Upper lobe of right lung (tissue), 1 donor: ENCODE measurements at regions not wholly inside any gene's neighbourhood (a gene's known extent, or its start where the extent isn't known, plus 50 kb on each side); places are given as distances from the start of the nearest gene placed in this dataset.
A peak's percentile ranks its signal among the peaks of the same experiment; 100 is the strongest.

Experiments
- ATAC-seq: fragments of 200-7000 bp; cut with Tn5 transposase; one replicate; pipeline ENCODE4 v1.9.1; 2020; ENCODE audit warnings: mild to moderate bottlenecking, moderate library complexity
- DNase-seq: peaks from one replicate; pipeline ENCODE4 v3.0.0-alpha.2; 2020
- H3K27ac ChIP-seq: fragments of 200-600 bp; one replicate; pipeline ENCODE4 v1.8.0; 2022
- H3K27me3 ChIP-seq: fragments of 200-600 bp; one replicate; pipeline ENCODE4 v1.8.0; 2022; ENCODE audit warnings: mild to moderate bottlenecking
- H3K36me3 ChIP-seq: fragments of 200-600 bp; one replicate; pipeline ENCODE4 v1.8.0; 2022
- H3K4me1 ChIP-seq: fragments of 200-600 bp; one replicate; pipeline ENCODE4 v1.8.0; 2022
- H3K4me3 ChIP-seq: fragments of 200-600 bp; one replicate; pipeline ENCODE4 v1.8.0; 2022; ENCODE audit warnings: mild to moderate bottlenecking
- H3K9me3 ChIP-seq: fragments of 200-600 bp; one replicate; pipeline ENCODE4 v1.8.0; 2022
- intact Hi-C: fragments of 100-400 bp; cut with DNase I; formaldehyde crosslinking; loops from one replicate; pipeline ENCODE4 v1.11.0; 2022
- TF ChIP-seq, protein P1 (sequence below): fragments of 200-600 bp; IDR thresholded peaks from one replicate; pipeline ENCODE4 v1.8.0; 2022; ENCODE audit warnings: antibody characterized with exemption
- donor health status: DM: no; HTN: yes; CAD: no; lungs with severe emphysema.

DNA sequence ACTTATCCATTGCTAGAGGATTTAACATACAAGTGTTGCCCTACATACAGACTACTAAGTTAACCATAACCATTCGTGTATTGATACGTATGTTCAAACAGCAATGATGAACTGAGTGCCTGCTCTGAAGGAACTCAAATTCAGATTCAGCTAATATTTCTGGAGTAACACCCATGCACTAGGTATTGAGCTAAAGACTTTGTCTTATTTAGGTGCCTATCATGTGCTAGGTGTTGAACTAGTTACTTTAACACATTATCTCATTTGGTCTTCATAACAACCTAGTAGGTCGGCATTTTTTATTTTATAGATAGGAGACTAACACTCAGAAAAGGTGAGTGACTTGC lies 160.0 kb downstream of the LTN1 start:
- no peaks in the 10 kb centered on the region for H3K27me3 ChIP-seq
- ATAC-seq (no peak), DNase-seq (no peak)
- H3K9me3 ChIP-seq, result no peaks in the 10 kb centered on the region
- no peaks in the 10 kb centered on the region for H3K4me1 ChIP-seq
- no peak overlapping the region for H3K27ac ChIP-seq
- H3K4me3 ChIP-seq, result no peak overlapping the region
- no peaks in the 10 kb centered on the region for H3K36me3 ChIP-seq
- TF ChIP-seq, protein P1, sequence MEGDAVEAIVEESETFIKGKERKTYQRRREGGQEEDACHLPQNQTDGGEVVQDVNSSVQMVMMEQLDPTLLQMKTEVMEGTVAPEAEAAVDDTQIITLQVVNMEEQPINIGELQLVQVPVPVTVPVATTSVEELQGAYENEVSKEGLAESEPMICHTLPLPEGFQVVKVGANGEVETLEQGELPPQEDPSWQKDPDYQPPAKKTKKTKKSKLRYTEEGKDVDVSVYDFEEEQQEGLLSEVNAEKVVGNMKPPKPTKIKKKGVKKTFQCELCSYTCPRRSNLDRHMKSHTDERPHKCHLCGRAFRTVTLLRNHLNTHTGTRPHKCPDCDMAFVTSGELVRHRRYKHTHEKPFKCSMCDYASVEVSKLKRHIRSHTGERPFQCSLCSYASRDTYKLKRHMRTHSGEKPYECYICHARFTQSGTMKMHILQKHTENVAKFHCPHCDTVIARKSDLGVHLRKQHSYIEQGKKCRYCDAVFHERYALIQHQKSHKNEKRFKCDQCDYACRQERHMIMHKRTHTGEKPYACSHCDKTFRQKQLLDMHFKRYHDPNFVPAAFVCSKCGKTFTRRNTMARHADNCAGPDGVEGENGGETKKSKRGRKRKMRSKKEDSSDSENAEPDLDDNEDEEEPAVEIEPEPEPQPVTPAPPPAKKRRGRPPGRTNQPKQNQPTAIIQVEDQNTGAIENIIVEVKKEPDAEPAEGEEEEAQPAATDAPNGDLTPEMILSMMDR, result no peak
- intact Hi-C loops, result no loop called here

DNA sequence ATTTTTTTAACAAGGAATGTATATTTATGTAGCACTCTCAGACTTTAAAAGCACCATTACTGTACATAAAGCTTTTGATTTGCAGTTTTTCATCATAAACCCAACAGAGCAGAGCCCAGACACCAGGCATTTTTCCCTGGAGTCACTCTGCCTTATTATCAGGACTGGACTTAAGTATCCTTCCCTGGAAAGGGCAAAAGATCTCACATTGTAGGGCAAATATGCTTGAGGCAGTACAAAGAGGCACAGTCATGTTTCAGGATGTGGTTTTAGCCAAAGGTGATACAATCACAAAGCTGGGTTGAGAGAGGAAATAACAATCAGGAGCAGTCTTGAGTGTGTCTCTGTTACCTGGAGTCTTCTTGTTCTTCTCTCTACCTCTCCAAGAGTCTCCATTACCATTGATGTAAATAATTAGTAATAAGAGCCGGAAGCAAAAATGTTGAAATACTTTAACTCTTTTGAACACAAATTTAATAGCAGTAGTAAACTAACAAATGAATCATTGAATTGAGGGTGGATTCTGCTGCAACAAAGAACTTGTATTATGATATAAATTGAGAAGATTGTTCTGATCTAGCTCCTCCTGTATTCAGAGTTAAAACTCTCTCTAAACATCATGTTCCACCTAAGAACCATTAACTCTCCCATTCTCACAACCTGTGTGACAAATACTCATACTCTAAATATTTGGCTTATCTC lies 160.5 kb downstream of the LTN1 start:
- no peak overlapping the region for H3K4me3 ChIP-seq
- H3K36me3 ChIP-seq, result no peaks in the 10 kb centered on the region
- no peak for DNase-seq
- intact Hi-C loops, result no loop called here
- no peaks in the 10 kb centered on the region for H3K4me1 ChIP-seq
- no peaks in the 10 kb centered on the region for H3K9me3 ChIP-seq
- no peaks in the 10 kb centered on the region for H3K27me3 ChIP-seq
- no peak overlapping the region for H3K27ac ChIP-seq
- TF ChIP-seq, protein P1, result no peak
- peak; percentile 20 for ATAC-seq

DNA sequence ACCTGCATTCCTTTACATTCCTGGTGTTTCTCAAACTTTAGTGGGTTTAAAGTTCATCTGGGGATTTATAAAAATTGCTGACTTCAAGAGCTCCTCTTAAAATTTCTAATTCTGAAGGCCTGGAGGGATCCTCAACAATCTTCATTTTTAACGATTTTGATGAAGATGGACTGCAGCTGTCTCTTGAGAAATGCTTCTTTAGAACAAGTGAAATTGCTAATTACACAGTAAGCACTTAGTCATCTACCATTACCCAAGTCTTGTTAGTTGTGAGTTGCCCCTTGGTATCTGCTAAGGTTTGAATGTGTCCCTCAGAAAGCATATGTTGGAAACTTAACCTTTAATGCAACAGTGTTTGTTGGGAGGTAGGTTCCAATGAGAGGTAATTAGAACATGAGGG lies 163.7 kb downstream of the LTN1 start:
- no peak for DNase-seq
- intact Hi-C loops, result no loop called here
- Histone ChIP-seq H3K4me1 (no peaks in the 10 kb centered on the region), H3K4me3 (no peak overlapping the region), H3K27me3 (no peaks in the 10 kb centered on the region), H3K9me3 (no peaks in the 10 kb centered on the region), H3K36me3 (no peaks in the 10 kb centered on the region), H3K27ac (no peak overlapping the region)
- ATAC-seq, result no peak
- TF ChIP-seq, protein P1, result no peak

DNA sequence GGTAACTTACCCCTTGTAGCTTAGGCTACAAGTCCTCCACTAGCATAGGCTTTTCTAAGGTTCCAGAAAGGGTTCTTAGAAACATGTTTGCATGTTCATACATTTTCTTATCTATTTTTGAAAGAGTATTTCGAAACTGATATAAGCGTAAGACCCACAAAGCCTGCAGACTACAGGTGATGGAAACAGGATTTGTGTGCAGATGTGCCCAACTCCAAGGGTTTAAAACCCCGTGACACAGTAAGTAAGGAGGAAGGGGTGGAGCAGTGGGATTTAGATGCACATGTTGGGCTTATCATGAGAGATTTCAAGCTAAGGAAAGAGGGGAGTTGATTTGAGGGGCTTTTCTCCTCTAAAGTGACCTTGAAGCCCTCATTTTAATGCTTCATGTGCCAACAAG lies 164.7 kb downstream of the LTN1 start:
- DNase-seq, result no peak
- intact Hi-C loops, result no loop called here
- TF ChIP-seq, protein P1, result no peak

DNA sequence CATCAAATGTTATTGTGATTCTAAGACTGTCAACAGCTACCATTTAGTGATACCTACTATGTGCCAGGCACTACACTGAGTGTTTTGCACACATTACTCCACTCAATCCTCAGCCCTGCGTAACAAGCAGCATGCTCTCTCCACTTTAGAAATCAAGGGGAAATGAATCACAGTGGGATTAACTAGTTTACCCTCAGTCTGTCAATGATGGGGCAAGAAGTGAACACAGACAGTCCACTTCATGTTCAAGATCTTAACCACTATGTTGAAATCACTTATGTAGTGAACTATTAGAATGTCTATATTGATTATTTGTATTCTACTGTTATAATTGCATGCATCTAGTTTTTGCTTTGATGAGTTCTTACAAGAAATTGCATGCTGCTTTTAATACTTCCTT lies 165.3 kb downstream of the LTN1 start:
- Histone ChIP-seq H3K27ac (no peak overlapping the region), H3K36me3 (no peaks in the 10 kb centered on the region), H3K4me1 (peaks cover 3% of the 10 kb centered on the region), H3K27me3 (no peaks in the 10 kb centered on the region), H3K9me3 (no peaks in the 10 kb centered on the region), H3K4me3 (no peak overlapping the region)
- ATAC-seq (no peak), DNase-seq (no peak)
- TF ChIP-seq, protein P1, result no peak
- intact Hi-C loops, result no loop called here

More for the DNA sequence above, 164.7 kb downstream of the LTN1 start:
- Histone ChIP-seq H3K4me3 (no peak overlapping the region), H3K4me1 (no peaks in the 10 kb centered on the region), H3K36me3 (no peaks in the 10 kb centered on the region), H3K9me3 (no peaks in the 10 kb centered on the region), H3K27ac (no peak overlapping the region), H3K27me3 (no peaks in the 10 kb centered on the region)
- ATAC-seq, result no peak

DNA sequence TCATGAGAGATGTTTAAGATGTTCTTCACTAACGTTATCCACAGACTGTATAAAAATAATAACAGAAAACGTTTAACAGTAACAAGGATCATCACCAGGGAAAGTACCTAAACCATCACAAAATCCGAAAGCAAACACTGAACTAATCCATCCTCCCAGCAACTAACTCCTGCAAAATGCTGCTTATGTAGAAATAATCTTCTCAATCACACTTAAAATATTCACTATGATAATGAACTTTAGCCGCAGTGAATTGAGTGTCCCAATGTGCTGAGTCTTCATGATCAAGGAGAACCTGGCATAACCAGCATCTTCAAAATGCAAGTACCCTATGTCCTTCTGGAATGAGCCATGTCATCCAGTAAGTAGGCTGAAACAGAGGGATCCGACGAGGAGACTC lies 166.1 kb downstream of the LTN1 start:
- H3K36me3 ChIP-seq, result no peaks in the 10 kb centered on the region
- intact Hi-C loops, result no loop called here

More for the DNA sequence above, 166.1 kb downstream of the LTN1 start:
- no peaks in the 10 kb centered on the region for H3K9me3 ChIP-seq
- no peak for DNase-seq
- H3K27ac ChIP-seq, result no peak overlapping the region
- H3K4me3 ChIP-seq, result no peak overlapping the region
- no peaks in the 10 kb centered on the region for H3K27me3 ChIP-seq
- ATAC-seq, result no peak
- TF ChIP-seq, protein P1, result no peak
- H3K4me1 ChIP-seq, result peaks cover 10% of the 10 kb centered on the region
